ENCODE measurements at regions not wholly inside any gene's neighbourhood (a gene's known extent, or its start where the extent isn't known, plus 50 kb on each side); places are given as distances from the start of the nearest gene placed in this dataset.

GRCh38 chr3:102135316-102135715 lies 286.0 kb downstream of the NFKBIZ start:
- H3K4me1 Mint-ChIP-seq (ENCODE audit: low read depth, unreplicated experiment), result no peaks in the 10 kb centered on the region
- no peaks in the 10 kb centered on the region for H3K36me3 Mint-ChIP-seq (ENCODE audit: unreplicated experiment)
- TF ChIP-seq, protein P1, sequence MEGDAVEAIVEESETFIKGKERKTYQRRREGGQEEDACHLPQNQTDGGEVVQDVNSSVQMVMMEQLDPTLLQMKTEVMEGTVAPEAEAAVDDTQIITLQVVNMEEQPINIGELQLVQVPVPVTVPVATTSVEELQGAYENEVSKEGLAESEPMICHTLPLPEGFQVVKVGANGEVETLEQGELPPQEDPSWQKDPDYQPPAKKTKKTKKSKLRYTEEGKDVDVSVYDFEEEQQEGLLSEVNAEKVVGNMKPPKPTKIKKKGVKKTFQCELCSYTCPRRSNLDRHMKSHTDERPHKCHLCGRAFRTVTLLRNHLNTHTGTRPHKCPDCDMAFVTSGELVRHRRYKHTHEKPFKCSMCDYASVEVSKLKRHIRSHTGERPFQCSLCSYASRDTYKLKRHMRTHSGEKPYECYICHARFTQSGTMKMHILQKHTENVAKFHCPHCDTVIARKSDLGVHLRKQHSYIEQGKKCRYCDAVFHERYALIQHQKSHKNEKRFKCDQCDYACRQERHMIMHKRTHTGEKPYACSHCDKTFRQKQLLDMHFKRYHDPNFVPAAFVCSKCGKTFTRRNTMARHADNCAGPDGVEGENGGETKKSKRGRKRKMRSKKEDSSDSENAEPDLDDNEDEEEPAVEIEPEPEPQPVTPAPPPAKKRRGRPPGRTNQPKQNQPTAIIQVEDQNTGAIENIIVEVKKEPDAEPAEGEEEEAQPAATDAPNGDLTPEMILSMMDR (IDR thresholded peaks at IDR 0.05; ENCODE audit: partially characterized antibody, unreplicated experiment), result no peak
- no peak for DNase-seq
- H3K4me3 Mint-ChIP-seq (ENCODE audit: unreplicated experiment), result no peak overlapping the region
- H3K9me3 Mint-ChIP-seq (ENCODE audit: unreplicated experiment), result no peaks in the 10 kb centered on the region
- peaks cover 2% of the 10 kb centered on the region for H3K27me3 Mint-ChIP-seq (ENCODE audit: unreplicated experiment)
- H3K27ac Mint-ChIP-seq (ENCODE audit: unreplicated experiment), result no peak overlapping the region

GRCh38 chr3:102136183-102136582 lies 286.9 kb downstream of the NFKBIZ start:
- TF ChIP-seq, protein P1 (IDR thresholded peaks at IDR 0.05; ENCODE audit: partially characterized antibody, unreplicated experiment), result no peak
- Mint-ChIP-seq H3K36me3 (ENCODE audit: unreplicated experiment) (no peaks in the 10 kb centered on the region), H3K4me1 (ENCODE audit: low read depth, unreplicated experiment) (no peaks in the 10 kb centered on the region), H3K27me3 (ENCODE audit: unreplicated experiment) (peaks cover 2% of the 10 kb centered on the region), H3K4me3 (ENCODE audit: unreplicated experiment) (no peak overlapping the region), H3K27ac (ENCODE audit: unreplicated experiment) (no peak overlapping the region), H3K9me3 (ENCODE audit: unreplicated experiment) (no peaks in the 10 kb centered on the region)
- no peak for DNase-seq

DNA sequence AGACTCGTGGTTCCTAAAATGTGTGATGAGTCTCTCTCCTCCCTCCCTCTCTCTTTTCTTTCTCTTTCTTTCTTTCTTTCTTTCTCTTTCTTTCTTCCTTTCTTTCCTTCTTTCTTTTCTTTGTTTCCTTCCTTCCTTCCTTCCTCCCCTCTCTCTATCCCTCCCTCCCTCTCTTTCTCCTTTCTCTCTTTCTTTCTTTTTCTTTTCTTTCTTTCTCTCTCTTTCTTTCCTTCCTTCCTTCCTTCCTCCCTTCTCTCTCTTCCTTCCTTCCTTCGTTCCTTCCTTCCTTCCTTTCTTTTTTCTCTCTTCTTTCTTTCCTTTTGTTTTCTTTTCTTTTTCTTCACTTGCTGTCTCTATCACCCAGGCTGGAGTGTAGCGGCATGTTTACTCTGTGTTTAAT lies 290.8 kb downstream of the NFKBIZ start:
- TF ChIP-seq, protein P1 (IDR thresholded peaks at IDR 0.05; ENCODE audit: partially characterized antibody, unreplicated experiment), result no peak
- Mint-ChIP-seq H3K4me3 (ENCODE audit: unreplicated experiment) (no peak overlapping the region), H3K36me3 (ENCODE audit: unreplicated experiment) (no peaks in the 10 kb centered on the region), H3K4me1 (ENCODE audit: low read depth, unreplicated experiment) (no peaks in the 10 kb centered on the region), H3K27me3 (ENCODE audit: unreplicated experiment) (peaks cover 2% of the 10 kb centered on the region), H3K27ac (ENCODE audit: unreplicated experiment) (no peak overlapping the region), H3K9me3 (ENCODE audit: unreplicated experiment) (no peaks in the 10 kb centered on the region)
- DNase-seq, result no peak

DNA sequence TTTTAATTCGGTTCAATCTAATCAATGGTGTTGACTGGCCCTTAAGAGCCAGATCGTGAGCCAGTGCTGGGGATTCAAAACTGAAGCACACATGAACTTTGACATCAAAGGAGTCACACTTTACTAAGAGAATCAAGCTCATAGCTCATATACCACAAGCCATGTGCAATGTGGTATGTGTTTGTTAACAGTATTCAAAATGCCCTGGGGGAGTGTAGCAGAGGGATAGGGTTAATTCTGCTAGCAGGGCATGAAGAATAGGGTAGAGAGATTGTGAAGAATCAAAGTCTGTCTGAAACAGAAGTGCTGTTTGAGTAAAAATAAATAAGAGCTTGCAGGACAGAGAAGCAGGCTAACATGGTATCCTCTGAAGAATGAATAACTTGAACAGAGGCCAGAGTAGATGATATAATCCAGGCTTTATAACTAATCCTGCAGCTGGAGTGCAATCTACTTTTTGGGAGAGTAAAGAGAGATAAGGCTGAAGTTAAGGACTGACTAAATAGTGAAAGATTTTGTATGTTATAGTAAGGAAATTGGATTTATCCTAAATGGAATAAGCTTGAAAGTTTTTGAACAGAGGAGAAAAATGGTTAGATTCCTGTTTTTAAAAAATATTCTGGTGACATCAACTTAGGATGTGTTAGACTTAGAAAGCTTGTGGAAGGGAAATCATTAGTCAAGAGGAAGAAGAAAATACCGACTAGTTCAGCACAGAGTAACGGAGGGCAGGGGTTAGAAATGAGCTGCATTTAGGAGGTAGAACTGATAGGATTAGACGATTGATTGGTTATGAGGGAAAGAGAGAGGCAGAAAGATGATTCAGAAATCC lies 292.0 kb downstream of the NFKBIZ start:
- DNase-seq, result no peak
- no peak overlapping the region for H3K27ac Mint-ChIP-seq (ENCODE audit: unreplicated experiment)
- TF ChIP-seq, protein P1 (IDR thresholded peaks at IDR 0.05; ENCODE audit: partially characterized antibody, unreplicated experiment), result no peak
- H3K27me3 Mint-ChIP-seq (ENCODE audit: unreplicated experiment), result no peaks in the 10 kb centered on the region
- H3K9me3 Mint-ChIP-seq (ENCODE audit: unreplicated experiment), result no peaks in the 10 kb centered on the region
- no peak overlapping the region for H3K4me3 Mint-ChIP-seq (ENCODE audit: unreplicated experiment)
- no peaks in the 10 kb centered on the region for H3K4me1 Mint-ChIP-seq (ENCODE audit: low read depth, unreplicated experiment)
- no peaks in the 10 kb centered on the region for H3K36me3 Mint-ChIP-seq (ENCODE audit: unreplicated experiment)

DNA sequence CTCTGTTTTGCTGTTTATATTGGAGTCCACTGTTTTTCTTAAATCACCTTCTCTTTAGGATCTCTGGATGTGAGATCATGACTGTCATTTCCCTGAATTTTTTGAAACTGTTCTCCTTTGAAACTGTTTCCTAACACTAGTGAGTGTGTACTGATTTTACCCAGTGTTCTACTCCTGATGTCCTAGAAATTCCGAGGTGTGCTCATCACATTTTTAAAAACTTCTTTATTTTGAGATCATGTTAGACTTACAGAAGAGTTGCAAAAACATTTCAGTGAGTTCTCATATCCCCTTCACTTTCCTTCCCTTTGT lies 292.6 kb downstream of the NFKBIZ start:
- H3K27ac Mint-ChIP-seq (ENCODE audit: unreplicated experiment), result no peak overlapping the region
- TF ChIP-seq, protein P1 (IDR thresholded peaks at IDR 0.05; ENCODE audit: partially characterized antibody, unreplicated experiment), result no peak
- no peaks in the 10 kb centered on the region for H3K4me1 Mint-ChIP-seq (ENCODE audit: low read depth, unreplicated experiment)
- H3K27me3 Mint-ChIP-seq (ENCODE audit: unreplicated experiment), result no peaks in the 10 kb centered on the region
- H3K4me3 Mint-ChIP-seq (ENCODE audit: unreplicated experiment), result no peak overlapping the region
- no peaks in the 10 kb centered on the region for H3K9me3 Mint-ChIP-seq (ENCODE audit: unreplicated experiment)
- H3K36me3 Mint-ChIP-seq (ENCODE audit: unreplicated experiment), result no peaks in the 10 kb centered on the region
- DNase-seq, result no peak
